HepG2 (cell line): ENCODE measurements at regions not wholly inside any gene's neighbourhood (a gene's known extent, or its start where the extent isn't known, plus 50 kb on each side); places are given as distances from the start of the nearest gene placed in this dataset.

Source experiments
- ATAC-seq: fragments of 200-7000 bp; cut with Tn5 transposase; 3 replicates; pipeline ENCODE4 v1.9.1; 2020; ENCODE audit warnings: mild to moderate bottlenecking, moderate library complexity
- BruUV-seq: library from RNA; stranded (reverse); fragments of 400-500 nt; replicated peaks from 2 replicates; lab custom pipeline; 2021; lab: Mats Ljungman, UMichigan
- CTCF ChIA-PET: fragments of 300-600 bp; formaldehyde crosslinking; extraction: SDS; loops from one replicate; lab custom pipeline; 2021; ENCODE audit warnings: low total read pairs, inconsistent platforms, low intra/inter-chr PET ratio; lab: Yijun Ruan, JAX
- POLR2A ChIA-PET: fragments of 350-600 bp; sonication (Branson Sonifier 250); formaldehyde crosslinking; loops from one replicate; lab custom pipeline; 2020; ENCODE audit warnings: antibody characterized with exemption, inconsistent platforms; lab: Yijun Ruan, JAX
- DNase-seq: peaks from one replicate; pipeline ENCODE4 v3.0.0-alpha.2; 2015; ENCODE audit warnings: low spot score
- FAIRE-seq: peaks from 3 replicates; lab custom pipeline; 2011; peaks lifted over from hg19 to GRCh38; lab: Jason Lieb, UNC
- H2AFZ ChIP-seq: one replicate; pipeline ENCODE4 v1.6.1; 2011; ENCODE audit warnings: low read length, inconsistent platforms
- H3K27ac ChIP-seq: fragments of 300-600 bp; 3 replicates; pipeline ENCODE4 v1.8.0; 2011; ENCODE audit warnings: mixed run types, mild to moderate bottlenecking, mixed read lengths, low read length, inconsistent platforms; ENCODE audit not compliant: insufficient read depth; ENCODE audit errors: extremely low read length
- H3K27me3 ChIP-seq, 2 experiments: fragments of 200-600 bp in 1 of 2; 2 replicates in 1 of 2; 3 replicates in 1 of 2; pipeline versions ENCODE4 v1.6.0 to v1.8.0; 2011; ENCODE audit warnings: low read length in 2 of 2, mild to moderate bottlenecking in 2 of 2, moderate library complexity in 2 of 2, inconsistent platforms in 1 of 2; ENCODE audit not compliant: insufficient read depth in 2 of 2, control insufficient read depth in 1 of 2
- H3K36me3 ChIP-seq, 2 experiments: fragments of 200-600 bp in 1 of 2; replicated peaks in 1 of 2; 2 replicates in 1 of 2; 3 replicates in 1 of 2; pipeline versions ENCODE4 v1.5.1 to v1.8.0; 2011; ENCODE audit warnings: low read length in 2 of 2, inconsistent platforms in 1 of 2; ENCODE audit not compliant: insufficient read depth in 2 of 2, control insufficient read depth in 1 of 2
- H3K4me1 ChIP-seq: 2 replicates; pipeline ENCODE4 v1.5.1; 2012; ENCODE audit warnings: low read length, inconsistent platforms; ENCODE audit not compliant: insufficient read depth
- H3K4me2 ChIP-seq: 2 replicates; pipeline ENCODE4 v1.6.0; 2011; ENCODE audit warnings: low read depth, low read length, inconsistent platforms
- H3K4me3 ChIP-seq, 3 experiments: fragments of 200-600 bp in 1 of 3; sonication (generic), shearing (Covaris generic) in 1 of 3; replicated peaks in 1 of 3; 2 replicates each; pipeline ENCODE4 v1.5.1; 2011 to 2016; ENCODE audit warnings: low read length in 3 of 3, inconsistent platforms in 2 of 3, low read depth in 2 of 3, mild to moderate bottlenecking in 2 of 3, control low read depth in 1 of 3, mixed read lengths in 1 of 3; ENCODE audit not compliant: insufficient read depth in 1 of 3
- H3K79me2 ChIP-seq: one replicate; pipeline ENCODE4 v1.6.1; 2011; ENCODE audit warnings: low read length, inconsistent platforms; ENCODE audit not compliant: insufficient read depth
- H3K9ac ChIP-seq: 2 replicates; pipeline ENCODE4 v1.6.0; 2011; ENCODE audit warnings: mild to moderate bottlenecking, low read depth, low read length, inconsistent platforms; ENCODE audit not compliant: insufficient read depth
- H3K9me3 ChIP-seq: 2 replicates; pipeline ENCODE4 v1.5.1; 2012; ENCODE audit warnings: mild to moderate bottlenecking, low read length
- H4K20me1 ChIP-seq: 2 replicates; pipeline ENCODE4 v1.6.0; 2011; ENCODE audit warnings: inconsistent platforms, mild to moderate bottlenecking, low read length, moderate library complexity; ENCODE audit not compliant: insufficient read depth
- HDAC1 ChIP-seq: sonication (generic); formaldehyde crosslinking; IDR thresholded peaks from 2 replicates; pipeline ENCODE4 v1.5.1; 2020; ENCODE audit warnings: mild to moderate bottlenecking, missing genetic modification reagents
- NFE2L1 ChIP-seq: sonication (generic); formaldehyde crosslinking; IDR thresholded peaks from 2 replicates; pipeline ENCODE4 v1.4.0; 2020; ENCODE audit warnings: missing genetic modification reagents, mild to moderate bottlenecking, borderline replicate concordance
- RARA ChIP-seq: IDR thresholded peaks from 2 replicates; pipeline ENCODE4 v1.6.1; 2016; ENCODE audit warnings: missing genetic modification reagents, missing compliant biosample characterization
- SPEN ChIP-seq: sonication (generic); formaldehyde crosslinking; IDR thresholded peaks from 2 replicates; pipeline ENCODE4 v1.5.1; 2020; ENCODE audit warnings: low read depth, mild to moderate bottlenecking, missing genetic modification reagents
- ZBTB4 ChIP-seq: sonication (generic); formaldehyde crosslinking; IDR thresholded peaks from 2 replicates; pipeline ENCODE4 v1.4.0; 2020; ENCODE audit warnings: missing genetic modification reagents, mild to moderate bottlenecking, borderline replicate concordance
- ZFP90 ChIP-seq: sonication (generic); formaldehyde crosslinking; IDR thresholded peaks from 2 replicates; pipeline ENCODE4 v1.8.0; 2022; ENCODE audit warnings: missing genetic modification reagents, mild to moderate bottlenecking, inconsistent platforms, borderline replicate concordance
- ZNF180 ChIP-seq: sonication (generic); formaldehyde crosslinking; IDR thresholded peaks from 2 replicates; pipeline ENCODE4 v1.4.0; 2020; ENCODE audit warnings: low read depth, missing genetic modification reagents, borderline replicate concordance
- ZNF225 ChIP-seq: sonication (generic); formaldehyde crosslinking; IDR thresholded peaks from 2 replicates; pipeline ENCODE4 v1.4.0; 2020; ENCODE audit warnings: mild to moderate bottlenecking, missing genetic modification reagents
- ZNF816 ChIP-seq: sonication (generic); formaldehyde crosslinking; IDR thresholded peaks from 2 replicates; pipeline ENCODE4 v1.8.0; 2022; ENCODE audit warnings: missing genetic modification reagents, mild to moderate bottlenecking, borderline replicate concordance
- WGBS: methylation state at CpG from one replicate; pipeline ENCODE4 v1.1.6; 2017; ENCODE audit warnings: low lambda C conversion rate; 5-methylcytosine and 5-hydroxymethylcytosine counted together
- in situ Hi-C: cut with HindIII; loops from 2 replicates; pipeline ENCODE4 v1.10.0; 2017; ENCODE audit warnings: low pct_unique_long_range_greater_than_20kb; ENCODE audit not compliant: extremely low pct_ligation_motif_present
- intact Hi-C: fragments of 100-400 bp; cut with micrococcal nuclease; formaldehyde crosslinking; loops from one replicate; pipeline ENCODE4 v1.10.0; 2022; ENCODE audit not compliant: unreplicated experiment
- TF ChIP-seq, protein P1 (sequence below): sonication (generic); formaldehyde crosslinking; IDR thresholded peaks from 2 replicates; pipeline ENCODE4 v1.4.0; 2020; ENCODE audit warnings: mild to moderate bottlenecking, missing genetic modification reagents

GRCh38 chr15:24734396-24734795 lies 58.8 kb downstream of the NPAP1 start:
- no peak for FAIRE-seq
- POLR2A ChIA-PET, result no interaction called here
- BruUV-seq, result no TSS peak

GRCh38 chr15:24745290-24745689 lies 69.7 kb downstream of the NPAP1 start:
- Histone ChIP-seq H3K4me3 (no peak overlapping the region), H3K27me3 (no peaks in the 10 kb centered on the region; a peak in 1 of 5 replicates), H3K27ac (no peak overlapping the region), H3K9ac (no peak overlapping the region), H4K20me1 (no peaks in the 10 kb centered on the region)
- ATAC-seq, result no peak
- in situ Hi-C loops, result loop anchor here (25.0 kb wide), 1 partner anchor 92 kb away; no protein-coding TSS in a partner anchor
- TF ChIP-seq ZNF180 (no peak), ZNF225 (CRISPR knock-in tag) (no peak), ZBTB4 (CRISPR knock-in tag) (no peak), HDAC1 (no peak), ZNF816 (CRISPR knock-in tag) (no peak), ZFP90 (no peak)
- TF ChIP-seq, protein P1, sequence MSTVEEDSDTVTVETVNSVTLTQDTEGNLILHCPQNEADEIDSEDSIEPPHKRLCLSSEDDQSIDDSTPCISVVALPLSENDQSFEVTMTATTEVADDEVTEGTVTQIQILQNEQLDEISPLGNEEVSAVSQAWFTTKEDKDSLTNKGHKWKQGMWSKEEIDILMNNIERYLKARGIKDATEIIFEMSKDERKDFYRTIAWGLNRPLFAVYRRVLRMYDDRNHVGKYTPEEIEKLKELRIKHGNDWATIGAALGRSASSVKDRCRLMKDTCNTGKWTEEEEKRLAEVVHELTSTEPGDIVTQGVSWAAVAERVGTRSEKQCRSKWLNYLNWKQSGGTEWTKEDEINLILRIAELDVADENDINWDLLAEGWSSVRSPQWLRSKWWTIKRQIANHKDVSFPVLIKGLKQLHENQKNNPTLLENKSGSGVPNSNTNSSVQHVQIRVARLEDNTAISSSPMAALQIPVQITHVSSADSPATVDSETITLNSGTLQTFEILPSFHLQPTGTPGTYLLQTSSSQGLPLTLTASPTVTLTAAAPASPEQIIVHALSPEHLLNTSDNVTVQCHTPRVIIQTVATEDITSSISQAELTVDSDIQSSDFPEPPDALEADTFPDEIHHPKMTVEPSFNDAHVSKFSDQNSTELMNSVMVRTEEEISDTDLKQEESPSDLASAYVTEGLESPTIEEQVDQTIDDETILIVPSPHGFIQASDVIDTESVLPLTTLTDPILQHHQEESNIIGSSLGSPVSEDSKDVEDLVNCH (CRISPR knock-in tag), result no peak
- TF ChIP-seq, all 625 proteins: peak for 0
- H3K4me2 ChIP-seq, result no peak overlapping the region
- H3K79me2 ChIP-seq, result no peaks in the 10 kb centered on the region
- H3K4me1 ChIP-seq, result no peaks in the 10 kb centered on the region
- H3K36me3 ChIP-seq, result no peaks in the 10 kb centered on the region
- DNase-seq (no peak), FAIRE-seq (no peak)
- ChIA-PET POLR2A (no interaction called here), CTCF (no interaction called here)
- no TSS peak for BruUV-seq
- intact Hi-C loops, result no loop called here
- H2AFZ ChIP-seq, result no peak overlapping the region
- peaks cover 72% of the 10 kb centered on the region for H3K9me3 ChIP-seq

More at GRCh38 chr15:24734396-24734795, 58.8 kb downstream of the NPAP1 start:
- Histone ChIP-seq H2AFZ (no peak overlapping the region), H3K27me3 (no peaks in the 10 kb centered on the region), H4K20me1 (no peaks in the 10 kb centered on the region), H3K4me2 (no peak overlapping the region), H3K79me2 (no peaks in the 10 kb centered on the region), H3K4me3 (no peak overlapping the region), H3K9ac (no peak overlapping the region), H3K9me3 (peaks cover 79% of the 10 kb centered on the region), H3K4me1 (no peaks in the 10 kb centered on the region), H3K27ac (no peak overlapping the region), H3K36me3 (no peaks in the 10 kb centered on the region)
- CTCF ChIA-PET, result no interaction called here
- DNase-seq (no peak), ATAC-seq (no peak)
- WGBS, result 6% methylated on average over 1 of the region's 1 CpG
- in situ Hi-C loops, result loop anchor here (25.0 kb wide), 1 partner anchor 103 kb away; no protein-coding TSS in a partner anchor
- no peak for TF ChIP-seq RARA
- no peak for TF ChIP-seq NFE2L1 (CRISPR knock-in tag)
- no peak for TF ChIP-seq SPEN
- intact Hi-C loops, result no loop called here
